ENCODE measurements at regions not wholly inside any gene's neighbourhood (a gene's known extent, or its start where the extent isn't known, plus 50 kb on each side); places are given as distances from the start of the nearest gene placed in this dataset.

DNA sequence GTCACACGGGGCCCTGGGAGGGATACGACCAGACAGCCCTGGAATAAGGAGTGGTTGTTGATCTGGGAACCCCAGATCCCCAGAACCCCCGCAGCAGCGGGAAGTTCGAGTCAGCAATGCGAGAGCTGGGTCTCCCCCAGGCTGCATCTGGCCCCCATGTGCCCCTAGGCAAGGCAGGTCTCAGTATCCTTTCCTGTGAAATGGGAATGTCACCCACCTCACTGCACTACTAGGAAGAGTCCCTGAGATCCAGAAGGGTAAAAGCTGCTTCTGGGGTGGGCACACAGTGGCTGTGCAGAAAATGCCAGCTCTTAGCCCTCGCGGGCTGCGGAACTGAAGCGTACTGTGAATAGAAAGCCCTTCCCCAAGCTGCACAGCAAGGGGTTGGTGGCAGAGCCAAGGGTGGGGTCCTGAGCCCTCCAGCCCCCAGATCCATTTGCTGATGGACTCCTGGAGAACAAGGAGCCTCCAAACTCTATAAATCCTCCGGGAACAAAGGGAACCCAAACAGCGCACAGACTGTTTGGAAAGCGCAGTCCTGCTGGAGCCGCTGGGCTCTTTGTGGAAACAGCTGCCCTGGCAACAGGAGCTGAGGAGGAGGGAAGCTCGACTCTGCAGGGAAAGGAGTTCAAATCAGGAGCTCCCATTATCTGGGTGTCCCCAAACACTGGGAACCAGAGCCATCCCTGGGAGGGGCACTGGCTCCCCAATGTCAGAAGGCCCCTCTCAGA, 68.2 kb upstream of the SHISAL1 start:
- Histone ChIP-seq H3K4me3 (no peak overlapping the region), H3K9me3 (peaks cover 3 to 15% of the 10 kb centered on the region in 2 donors), H3K4me1 (no peaks in the 10 kb centered on the region), H3K36me3 (no peaks in the 10 kb centered on the region), H3K27me3 (peaks cover 0 to 14% of the 10 kb centered on the region in 2 donors), H3K27ac (no peak overlapping the region)
- peak in 2 of 4 donors; percentile 40 to 55 for DNase-seq
- intact Hi-C loops (cut with DNase I) = no loop called here
- ATAC-seq = no peak
- TF ChIP-seq, protein P1, sequence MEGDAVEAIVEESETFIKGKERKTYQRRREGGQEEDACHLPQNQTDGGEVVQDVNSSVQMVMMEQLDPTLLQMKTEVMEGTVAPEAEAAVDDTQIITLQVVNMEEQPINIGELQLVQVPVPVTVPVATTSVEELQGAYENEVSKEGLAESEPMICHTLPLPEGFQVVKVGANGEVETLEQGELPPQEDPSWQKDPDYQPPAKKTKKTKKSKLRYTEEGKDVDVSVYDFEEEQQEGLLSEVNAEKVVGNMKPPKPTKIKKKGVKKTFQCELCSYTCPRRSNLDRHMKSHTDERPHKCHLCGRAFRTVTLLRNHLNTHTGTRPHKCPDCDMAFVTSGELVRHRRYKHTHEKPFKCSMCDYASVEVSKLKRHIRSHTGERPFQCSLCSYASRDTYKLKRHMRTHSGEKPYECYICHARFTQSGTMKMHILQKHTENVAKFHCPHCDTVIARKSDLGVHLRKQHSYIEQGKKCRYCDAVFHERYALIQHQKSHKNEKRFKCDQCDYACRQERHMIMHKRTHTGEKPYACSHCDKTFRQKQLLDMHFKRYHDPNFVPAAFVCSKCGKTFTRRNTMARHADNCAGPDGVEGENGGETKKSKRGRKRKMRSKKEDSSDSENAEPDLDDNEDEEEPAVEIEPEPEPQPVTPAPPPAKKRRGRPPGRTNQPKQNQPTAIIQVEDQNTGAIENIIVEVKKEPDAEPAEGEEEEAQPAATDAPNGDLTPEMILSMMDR (IDR thresholded peaks at IDR 0.05) = no peak

DNA sequence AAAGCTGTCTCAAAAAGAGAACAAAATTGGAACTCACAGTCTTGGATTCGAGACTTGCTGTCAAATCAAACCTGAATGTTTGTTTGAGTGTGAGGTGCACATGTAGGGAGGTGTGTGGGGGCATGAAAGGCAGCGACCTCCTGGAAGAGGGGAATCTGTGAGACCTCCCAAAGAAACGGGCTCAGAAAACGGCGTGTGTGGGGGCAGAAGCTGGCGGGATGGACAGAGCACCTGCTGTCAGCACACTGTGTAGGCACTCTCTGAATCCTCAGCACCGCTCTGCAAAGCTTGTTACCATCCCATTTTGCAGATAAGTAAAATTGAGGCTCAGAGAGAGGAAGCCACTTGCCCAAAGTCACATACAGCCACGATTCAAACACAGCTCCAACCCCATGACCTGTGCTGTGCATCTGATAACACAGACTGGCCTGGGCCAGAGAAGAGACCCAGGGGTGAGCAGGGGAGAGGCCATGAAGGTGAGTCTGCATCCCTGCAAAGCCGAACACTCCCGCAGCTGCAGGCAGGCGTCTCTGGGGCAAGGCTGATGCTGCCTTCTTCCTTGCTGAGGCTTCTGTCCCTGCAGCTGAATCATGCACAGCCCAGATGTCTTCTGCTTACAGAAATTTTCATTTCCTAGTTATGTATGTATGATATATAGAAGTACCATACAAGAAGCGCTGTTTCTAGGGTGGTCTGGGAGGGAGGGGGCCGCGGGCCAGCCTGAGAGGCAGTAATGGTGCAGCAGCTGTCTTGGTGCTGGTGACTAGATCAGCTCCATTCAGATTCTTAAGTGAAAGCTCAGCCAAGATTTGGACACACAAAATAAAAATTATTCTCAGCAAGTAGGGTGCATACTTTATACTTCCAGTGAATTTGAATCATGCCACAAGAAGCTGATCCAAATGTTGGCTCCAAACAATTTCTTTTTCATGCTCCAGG, 67.3 kb upstream of the SHISAL1 start:
- no peak overlapping the region for H3K27ac ChIP-seq
- intact Hi-C loops (cut with DNase I) = no loop called here
- H3K4me3 ChIP-seq = no peak overlapping the region
- no peaks in the 10 kb centered on the region for H3K4me1 ChIP-seq
- no peaks in the 10 kb centered on the region for H3K36me3 ChIP-seq
- peaks cover 3 to 22% of the 10 kb centered on the region in 2 donors for H3K9me3 ChIP-seq
- no peak for DNase-seq
- no peak for ATAC-seq
- peaks cover 0 to 14% of the 10 kb centered on the region in 2 donors for H3K27me3 ChIP-seq
- TF ChIP-seq, protein P1 (IDR thresholded peaks at IDR 0.05) = no peak

DNA sequence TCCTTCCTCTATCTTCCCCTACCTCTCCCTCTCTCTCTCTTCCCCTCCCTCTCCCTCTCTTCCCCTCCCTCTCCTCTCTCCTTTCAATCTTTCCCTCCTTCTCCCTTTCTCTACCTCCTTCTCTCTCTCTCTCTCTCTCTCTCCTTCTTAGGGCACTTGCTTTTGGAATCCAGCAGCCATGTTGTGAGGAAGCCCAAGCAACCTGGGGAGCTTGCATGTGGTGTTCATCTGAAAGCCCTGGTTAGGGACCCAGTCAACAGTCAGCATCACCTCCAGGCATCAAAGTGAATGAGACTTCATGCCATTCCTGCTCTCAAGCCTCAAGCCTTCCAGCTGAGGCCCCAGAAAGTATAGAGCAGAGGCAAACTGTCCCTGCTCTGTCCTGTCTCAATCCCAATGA, 65.6 kb upstream of the SHISAL1 start:
- TF ChIP-seq, protein P1 (IDR thresholded peaks at IDR 0.05) = no peak
- Histone ChIP-seq H3K4me3 (no peak overlapping the region), H3K36me3 (no peaks in the 10 kb centered on the region), H3K4me1 (no peaks in the 10 kb centered on the region), H3K27ac (no peak overlapping the region), H3K27me3 (peaks cover 0 to 14% of the 10 kb centered on the region in 2 donors), H3K9me3 (peaks cover 3 to 30% of the 10 kb centered on the region in 2 donors)
- ATAC-seq (no peak), DNase-seq (no peak)
- intact Hi-C loops (cut with DNase I) = no loop called here

DNA sequence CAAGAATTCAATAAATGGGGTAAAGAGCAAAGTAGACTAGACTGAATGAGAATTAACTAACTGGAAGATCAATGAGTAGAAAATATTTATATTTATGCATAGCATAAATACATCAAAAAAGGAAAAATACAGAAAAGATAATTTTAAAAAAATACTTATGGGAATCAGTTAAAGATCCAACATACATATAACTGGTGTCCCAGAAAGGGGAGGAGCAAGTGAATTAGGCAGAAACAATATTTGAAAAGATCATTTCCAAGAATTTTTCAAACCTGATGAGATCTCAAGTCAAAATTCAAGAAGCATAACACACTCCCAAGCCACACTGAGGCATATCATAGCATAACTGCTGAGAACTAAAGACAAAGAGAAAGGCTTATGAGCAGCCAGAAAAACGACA, 62.7 kb upstream of the SHISAL1 start:
- Histone ChIP-seq H3K4me3 (no peak overlapping the region), H3K27ac (no peak overlapping the region), H3K36me3 (no peaks in the 10 kb centered on the region), H3K4me1 (no peaks in the 10 kb centered on the region), H3K27me3 (peaks cover 0 to 8% of the 10 kb centered on the region in 2 donors), H3K9me3 (peaks cover 3 to 30% of the 10 kb centered on the region in 2 donors)
- TF ChIP-seq, protein P1 (IDR thresholded peaks at IDR 0.05) = no peak
- intact Hi-C loops (cut with DNase I) = no loop called here
- no peak for DNase-seq
- no peak for ATAC-seq

- DNase-seq = peak in 1 of 4 donors; percentile 32
- H3K27me3 ChIP-seq = no peaks in the 10 kb centered on the region
- H3K4me3 ChIP-seq = no peak overlapping the region
- H3K27ac ChIP-seq = no peak overlapping the region
- TF ChIP-seq, protein P1 (IDR thresholded peaks at IDR 0.05) = no peak
- no peak for ATAC-seq
- H3K9me3 ChIP-seq = peaks cover 0 to 26% of the 10 kb centered on the region in 2 donors
- intact Hi-C loops (cut with DNase I) = no loop called here
- H3K4me1 ChIP-seq = no peaks in the 10 kb centered on the region
- H3K36me3 ChIP-seq = no peaks in the 10 kb centered on the region
Measured at GRCh38 chr22:44373234-44373633, 60.5 kb upstream of the SHISAL1 start.
